Hindlimb muscle (tissue), 1 donor: ENCODE measurements at regions not wholly inside any gene's neighbourhood (a gene's known extent, or its start where the extent isn't known, plus 50 kb on each side); places are given as distances from the start of the nearest gene placed in this dataset.
"Not testable (repeated sequence)": the region's sequence is repeated elsewhere in the genome, so short reads cannot be mapped to it uniquely, and the experiment has no call there.

Experiments used
- DNase-seq: peaks from one replicate; pipeline ENCODE4 v3.0.0-alpha.2; 2013

DNA sequence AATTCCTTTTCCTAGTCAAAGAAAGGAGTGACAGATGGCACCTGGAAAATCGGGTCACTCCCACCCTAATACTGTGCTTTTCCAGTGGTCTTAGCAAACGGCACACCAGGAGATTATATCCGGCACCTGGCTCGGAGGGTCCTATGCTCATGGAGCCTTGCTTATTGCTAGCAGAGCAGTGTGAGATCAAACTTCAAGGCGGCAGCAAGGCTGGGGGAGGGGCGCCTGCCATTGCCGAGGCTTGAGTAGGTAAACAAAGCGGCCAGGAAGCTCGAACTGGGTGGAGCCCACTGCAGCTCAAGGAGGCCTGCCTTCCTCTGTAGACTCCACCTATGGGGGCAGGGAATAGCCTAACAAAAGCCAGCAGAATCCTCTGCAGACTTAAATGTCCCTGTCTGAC lies 171.4 kb upstream of the AGR3 start:
- DNase-seq: not testable (repeated sequence)

DNA sequence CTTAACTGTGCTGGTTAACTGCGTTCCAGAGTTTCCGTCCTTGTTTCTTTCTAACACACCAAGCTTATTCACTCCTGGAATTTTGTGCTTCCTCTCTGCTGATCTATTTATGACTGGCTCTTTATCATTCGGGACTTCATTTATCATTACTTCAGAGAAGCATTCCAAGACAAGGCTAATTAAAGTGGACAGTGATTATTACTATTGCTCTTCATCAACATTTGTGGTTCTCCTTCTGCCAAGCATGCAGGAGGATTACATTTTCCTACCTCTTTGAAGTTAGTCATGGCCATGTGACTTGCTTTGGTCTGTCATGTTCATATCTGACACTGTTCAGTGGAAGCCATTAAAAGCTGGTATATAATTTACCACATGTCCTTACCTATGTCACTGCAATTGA lies 172.4 kb upstream of the AGR3 start:
- no peak for DNase-seq

DNA sequence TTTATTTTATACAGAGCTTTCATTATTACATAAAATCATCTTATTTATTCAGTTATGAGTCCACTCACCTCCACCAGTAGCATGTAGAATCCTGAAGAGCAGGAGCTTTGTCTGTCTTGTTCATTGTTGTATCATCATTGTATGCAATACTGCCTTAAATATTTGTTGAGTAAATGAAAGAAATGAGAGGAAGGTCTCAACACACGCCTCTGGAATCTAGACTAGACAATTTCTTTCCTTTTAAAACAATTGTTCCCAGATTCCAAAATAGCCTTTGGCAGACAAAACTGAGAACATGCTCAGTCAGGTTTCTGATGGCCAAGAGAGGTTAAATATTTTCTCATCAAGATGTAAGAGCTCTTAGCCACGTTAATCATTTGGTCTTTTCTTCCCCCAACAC lies 173.1 kb upstream of the AGR3 start:
- DNase-seq: no peak

DNA sequence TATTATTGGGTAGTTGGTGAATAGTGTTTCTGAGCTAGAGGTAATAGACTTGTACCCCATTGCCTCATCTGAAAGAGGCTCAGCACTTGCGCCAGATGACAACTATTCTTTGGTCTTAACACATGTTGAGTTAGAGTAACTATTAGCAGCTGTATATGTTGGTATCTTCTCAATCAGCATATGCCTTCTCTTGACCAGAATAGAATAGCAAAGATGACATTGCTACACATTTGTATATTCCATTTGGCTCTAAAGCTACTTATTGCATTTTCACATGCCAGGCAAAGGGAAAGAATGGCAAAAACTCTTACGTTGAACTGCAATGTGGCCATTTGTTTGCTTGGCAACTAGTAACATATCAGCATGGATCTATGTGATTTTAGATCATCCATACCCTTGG lies 173.8 kb upstream of the AGR3 start:
- DNase-seq: no peak

DNA sequence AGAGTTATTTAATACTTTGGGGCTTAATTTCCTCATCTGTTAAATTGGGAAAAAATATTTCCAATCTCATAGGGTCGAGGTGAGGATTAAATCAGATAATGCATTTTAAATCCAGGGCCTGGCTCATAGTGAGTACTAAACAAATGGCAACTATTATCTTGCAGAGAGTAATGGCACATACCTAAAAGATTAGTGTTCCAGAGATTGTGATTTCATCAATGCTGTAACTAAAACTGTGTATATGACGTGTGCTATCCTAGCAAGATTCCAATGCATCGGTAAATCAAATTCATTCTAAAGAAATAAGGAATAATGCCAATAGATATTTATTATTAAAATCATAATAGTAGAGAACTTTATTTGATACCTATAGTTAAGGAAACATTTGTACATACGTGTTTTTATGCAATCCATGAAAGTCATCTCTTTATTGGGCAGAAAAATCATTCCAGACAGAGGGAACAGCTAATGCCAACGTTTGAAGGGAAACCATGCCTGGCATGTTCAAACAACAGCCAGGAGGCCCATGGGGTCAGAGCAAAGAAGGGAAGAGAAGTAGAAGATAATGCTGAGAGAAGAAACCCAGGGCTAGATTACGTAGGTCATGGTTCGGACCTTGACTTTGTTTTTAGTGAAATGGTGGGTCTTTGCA lies 174.8 kb upstream of the AGR3 start:
- no peak for DNase-seq

DNA sequence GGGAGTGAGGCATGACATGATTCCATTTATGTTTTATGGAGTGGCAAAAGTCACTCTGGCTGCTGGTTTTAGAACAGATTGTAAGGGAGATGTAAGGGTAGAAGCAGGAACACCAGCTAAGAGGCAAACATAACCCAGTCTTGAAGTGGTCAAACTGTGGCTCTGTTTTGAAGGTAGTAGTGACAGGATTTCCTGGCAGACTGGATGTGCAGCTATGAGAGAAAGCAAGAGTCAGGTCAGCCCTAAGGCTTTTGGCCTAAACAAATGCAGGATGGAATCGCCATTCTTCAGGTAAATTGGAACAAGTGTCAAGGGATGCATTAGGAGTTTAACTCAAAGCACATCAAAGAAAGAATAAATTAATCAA lies 175.3 kb upstream of the AGR3 start:
- DNase-seq: no peak

DNA sequence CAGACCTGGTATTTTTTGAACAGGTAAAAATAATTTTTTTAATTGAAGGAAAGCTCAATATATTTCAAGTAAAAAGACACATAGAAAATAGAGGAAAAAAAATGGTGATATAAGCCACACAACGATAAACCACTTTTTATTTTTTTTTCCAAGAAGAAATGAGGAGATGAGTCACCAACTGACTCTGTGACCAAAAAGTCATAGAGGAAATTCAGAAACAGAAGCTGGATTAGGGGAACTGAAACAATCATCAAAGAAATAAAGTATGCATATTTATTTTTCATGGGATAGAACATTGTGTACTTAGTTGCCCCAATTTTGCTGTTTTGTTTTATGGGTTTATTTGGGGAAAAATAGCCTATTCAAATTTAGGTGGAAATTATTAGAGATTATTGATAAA lies 176.8 kb upstream of the AGR3 start:
- no peak for DNase-seq

DNA sequence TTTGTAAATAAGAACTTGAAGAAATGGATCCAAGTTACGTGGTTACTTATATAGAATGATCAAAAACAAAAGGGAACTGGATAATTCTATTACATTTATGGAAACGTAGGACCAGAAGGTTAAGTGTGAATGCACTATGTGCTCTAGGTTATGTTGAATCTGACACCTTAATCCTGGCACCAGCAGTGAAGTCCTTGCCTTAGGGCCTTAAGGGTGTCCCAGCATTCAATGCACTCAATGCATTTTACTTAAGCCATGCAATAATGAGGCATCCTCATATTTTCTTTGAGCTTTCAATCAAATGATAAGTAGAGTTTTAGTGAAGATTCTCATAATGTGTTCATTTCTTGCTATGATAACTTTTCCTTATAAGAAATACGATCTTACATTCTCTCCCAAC lies 178.3 kb upstream of the AGR3 start:
- no peak for DNase-seq

DNA sequence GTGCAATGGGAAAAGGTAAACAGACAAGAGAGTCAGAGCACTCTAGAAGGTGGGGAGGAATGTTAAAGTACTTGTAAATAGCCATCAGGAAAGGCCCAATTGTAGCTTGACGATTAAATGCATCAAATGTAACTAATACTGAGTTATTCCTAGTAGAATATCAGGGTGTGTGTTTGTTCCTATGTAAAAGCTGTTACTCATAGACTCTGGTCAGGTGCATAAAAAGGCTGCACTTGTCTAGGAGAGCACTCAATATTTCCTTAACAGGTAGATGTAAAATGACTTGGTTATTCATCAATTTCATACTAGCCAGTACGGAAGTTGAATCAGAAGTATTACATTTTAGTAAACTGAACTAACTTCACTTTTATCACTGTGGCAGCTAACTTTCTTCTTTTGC lies 179.7 kb upstream of the AGR3 start:
- no peak for DNase-seq

DNA sequence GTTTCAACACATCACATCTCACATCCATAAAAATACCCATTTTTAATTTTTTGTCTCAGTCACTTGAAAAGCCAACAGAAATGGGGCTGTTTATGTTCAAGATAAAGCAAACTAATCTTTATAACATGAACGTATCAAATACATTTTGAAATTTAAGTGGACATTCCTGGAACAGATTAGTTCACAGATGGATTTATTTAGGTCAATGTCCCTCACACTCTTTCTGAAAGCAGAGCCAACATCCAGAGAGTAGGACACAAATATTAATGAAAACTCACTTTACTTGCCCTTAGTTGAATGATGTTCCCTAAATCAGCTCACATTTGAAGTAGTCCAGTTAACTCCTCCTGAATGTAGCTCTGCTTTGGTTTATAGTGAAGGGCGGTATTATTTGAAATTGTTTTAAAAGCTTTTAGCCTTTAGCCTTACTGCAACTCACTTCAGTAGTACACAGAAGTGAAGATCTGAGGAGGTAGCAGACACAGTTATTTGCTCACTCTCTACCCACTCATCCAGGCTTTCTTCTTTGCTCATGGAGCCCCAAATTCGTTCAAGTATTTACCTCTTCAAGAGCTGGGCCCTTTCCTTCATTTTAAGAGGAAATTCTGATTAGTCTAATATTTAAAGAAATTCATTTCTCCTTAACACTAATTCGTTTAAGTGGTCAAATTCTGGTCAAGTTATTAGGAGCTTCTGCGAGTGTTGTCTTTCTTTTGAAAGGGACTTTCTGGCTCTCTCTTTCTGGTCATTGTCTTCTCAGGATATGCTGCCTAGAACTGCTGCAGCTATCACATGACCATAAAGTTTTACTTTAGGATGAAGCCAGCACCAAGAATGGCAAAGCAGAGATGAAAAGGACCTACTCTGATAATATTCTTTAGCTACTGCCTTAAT lies 180.6 kb upstream of the AGR3 start:
- no peak for DNase-seq

DNA sequence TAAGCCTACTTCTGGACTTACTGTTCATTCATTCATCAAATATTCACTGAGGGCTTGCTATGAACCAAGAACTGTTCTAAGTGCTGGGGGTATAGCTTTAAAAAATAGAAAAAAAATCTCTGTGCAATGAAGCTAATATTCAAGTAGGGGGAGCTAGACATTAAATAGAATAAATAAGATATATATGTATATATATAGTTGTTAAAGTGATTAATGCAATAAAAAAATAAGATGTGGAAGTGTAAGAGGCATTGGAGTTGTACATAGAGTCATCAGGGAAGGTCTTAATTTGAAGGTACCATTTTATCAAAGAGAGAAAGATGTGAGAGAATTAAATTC lies 181.2 kb upstream of the AGR3 start:
- DNase-seq: no peak

DNA sequence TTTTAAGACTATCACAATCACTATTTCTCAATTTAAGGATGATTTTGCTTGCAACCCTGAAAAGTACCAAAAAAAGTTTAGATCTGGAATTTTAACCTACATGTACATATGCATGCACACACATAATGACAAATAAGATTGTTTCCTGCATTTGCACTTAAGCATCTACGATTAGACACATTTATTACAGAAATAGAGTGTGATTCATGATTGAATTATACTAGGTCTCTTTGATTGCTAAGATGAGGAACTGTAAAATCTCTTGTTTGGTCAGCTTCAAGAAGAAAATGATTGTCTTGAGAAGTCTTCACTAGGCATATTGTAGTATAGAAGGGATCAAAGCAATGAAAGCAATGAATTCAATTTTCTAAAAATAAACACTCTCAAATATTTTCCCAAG lies 185.9 kb upstream of the AGR3 start:
- DNase-seq: no peak

DNA sequence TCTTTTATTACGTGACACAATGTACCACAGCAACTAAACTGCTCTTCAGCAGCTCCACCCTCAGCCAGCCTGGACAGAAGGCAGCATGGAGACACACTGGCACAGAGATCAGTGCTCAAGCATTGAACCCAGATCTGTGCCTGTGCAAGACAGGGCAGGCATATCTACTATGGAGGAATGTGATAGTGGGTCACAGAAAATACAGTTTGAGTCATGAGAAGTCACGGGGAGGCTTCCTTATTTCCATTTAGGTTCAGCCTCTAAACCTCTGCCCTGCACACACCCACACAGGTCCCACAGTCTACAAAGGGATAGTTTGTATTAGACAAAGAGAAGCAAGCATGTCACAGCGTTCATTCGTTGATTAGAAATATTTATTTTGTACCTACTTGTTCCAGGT lies 187.4 kb upstream of the AGR3 start:
- no peak for DNase-seq

DNA sequence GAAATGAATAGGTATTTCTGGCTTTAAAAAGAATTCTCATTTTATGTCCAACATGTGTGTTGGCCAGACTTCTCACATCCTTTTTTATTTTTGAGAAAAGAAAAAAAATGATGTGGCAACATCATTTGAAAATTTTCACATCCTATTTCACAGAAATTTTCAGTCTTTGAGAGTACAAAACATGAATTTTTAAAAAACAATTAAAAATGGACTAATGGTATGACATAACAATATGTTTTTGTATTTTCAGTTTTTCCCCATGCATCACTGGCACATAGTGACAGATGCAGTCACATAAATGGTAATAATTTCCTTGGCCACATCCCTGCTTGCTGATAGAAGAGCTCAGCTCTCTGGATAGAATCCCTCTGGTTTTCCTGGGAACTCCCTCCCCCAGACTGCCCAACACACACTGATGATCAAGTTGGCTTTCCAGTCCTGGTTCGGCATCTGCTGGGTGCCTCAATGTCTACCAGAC lies 188.5 kb upstream of the AGR3 start:
- DNase-seq: no peak

DNA sequence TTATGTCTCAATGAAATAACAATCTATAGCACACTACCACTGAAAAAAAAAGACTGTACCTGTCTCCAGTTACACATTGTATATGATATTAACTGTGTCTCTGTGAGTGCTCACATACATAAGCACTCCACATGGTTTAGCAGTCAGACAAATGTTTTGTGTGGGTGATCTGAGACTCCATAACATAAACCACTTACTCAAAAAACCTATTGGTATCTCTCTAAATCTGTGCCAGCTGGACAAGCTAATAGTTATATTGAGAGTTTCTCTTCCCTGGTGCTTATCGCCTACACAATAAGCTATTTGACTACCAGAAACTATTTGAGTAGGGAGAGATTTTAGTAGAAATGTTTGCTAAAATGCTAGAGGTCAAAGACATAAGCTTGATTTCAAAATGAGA lies 190.1 kb upstream of the AGR3 start:
- DNase-seq: no peak

DNA sequence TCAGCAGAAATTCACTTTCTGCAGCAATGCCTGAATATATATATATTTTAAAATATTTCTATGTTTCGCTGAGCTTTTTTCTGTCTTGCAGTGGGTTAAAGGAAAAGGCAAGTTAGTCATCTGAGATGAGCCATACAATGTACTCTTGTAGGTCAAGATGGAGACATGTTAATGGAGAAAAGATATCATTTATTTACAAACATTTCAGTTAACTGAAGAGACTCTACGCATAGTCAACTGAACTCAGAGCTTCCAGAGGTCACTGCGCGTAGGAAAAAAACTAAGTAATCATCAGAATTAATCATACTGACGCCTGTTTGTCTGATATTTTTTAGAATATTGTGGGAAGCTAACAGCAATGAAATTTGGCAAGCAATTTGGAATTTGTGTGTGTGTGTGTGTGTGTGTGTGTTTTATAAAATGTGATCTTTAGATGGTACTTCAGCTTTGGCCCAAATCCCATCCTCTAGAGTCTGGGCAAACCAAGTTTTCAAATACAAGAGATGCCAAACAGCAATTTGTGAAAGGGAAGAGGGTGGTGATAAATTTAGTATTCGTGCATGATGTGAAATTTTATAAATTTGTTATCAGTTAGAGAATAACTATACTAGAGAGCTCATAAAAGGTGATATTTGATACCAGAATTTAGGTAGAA lies 193.9 kb upstream of the AGR3 start:
- DNase-seq: no peak

DNA sequence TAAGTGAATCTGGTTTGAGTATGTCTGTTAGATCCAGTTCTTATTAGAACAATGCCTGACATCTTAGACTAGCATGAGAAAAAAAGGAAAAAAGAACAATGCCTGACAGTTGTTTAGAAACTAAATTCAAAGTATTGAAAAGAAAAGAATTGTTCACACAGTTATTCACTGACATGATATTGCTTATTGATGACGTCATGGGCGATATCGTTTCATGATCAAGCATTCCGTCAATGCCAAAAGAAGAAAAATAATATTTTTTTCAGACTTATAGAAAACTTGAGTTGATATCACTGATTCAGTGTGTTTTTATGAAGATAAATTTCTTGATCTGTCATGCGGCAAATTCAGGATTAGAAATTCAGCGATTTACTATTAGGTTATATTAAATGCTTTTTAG lies 196.5 kb upstream of the AGR3 start:
- DNase-seq: no peak

DNA sequence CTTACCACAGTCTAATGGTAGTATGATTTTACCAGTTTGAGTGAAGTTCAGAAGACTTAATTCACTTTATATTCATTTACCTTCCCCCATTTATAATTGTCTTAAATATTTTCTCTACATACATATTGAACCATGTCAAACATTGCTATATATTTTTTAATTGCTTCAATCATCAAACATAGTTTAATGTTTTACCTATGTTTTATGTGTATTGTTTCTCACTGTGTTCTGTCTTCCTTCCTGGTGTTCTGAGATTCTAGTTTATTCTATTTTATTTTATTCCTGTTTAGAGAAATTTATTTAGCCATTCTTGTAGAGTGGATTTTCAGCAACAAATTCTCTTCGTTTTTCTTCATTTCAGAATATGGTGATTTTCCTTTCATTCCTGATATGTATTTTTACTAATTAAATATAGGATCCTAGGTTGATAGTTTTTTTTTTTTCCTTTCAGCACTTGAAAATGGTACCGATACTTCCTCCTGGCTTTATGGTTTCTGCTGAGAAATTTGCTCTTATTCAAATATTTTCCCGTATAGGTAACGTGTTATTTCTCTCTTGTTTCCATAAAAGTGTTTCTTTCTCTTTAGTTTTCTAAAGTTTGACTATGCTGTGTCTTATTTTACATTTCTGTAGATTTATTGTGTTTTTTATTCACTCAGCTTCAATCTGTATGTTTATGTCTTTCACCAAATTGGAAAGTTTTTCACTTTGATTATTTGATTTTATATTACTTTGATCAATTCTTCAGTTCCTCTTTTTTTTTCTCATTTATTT lies 201.8 kb upstream of the AGR3 start:
- DNase-seq: no peak

DNA sequence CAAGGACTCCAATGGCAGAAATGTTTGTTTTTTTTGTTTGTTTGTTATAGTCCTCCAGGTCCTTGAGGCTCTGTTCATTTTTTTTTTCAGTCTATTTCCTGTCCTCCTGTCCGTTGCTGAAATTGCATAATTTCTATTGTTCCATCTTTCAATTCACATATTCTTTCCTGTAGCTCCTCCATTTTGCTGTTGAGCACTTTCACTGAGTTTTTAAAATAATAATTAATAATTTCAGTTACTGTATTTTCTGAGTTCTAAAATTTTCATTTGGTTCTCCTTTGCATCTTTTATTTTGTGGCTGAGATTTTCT lies 202.3 kb upstream of the AGR3 start:
- DNase-seq: no peak

DNA sequence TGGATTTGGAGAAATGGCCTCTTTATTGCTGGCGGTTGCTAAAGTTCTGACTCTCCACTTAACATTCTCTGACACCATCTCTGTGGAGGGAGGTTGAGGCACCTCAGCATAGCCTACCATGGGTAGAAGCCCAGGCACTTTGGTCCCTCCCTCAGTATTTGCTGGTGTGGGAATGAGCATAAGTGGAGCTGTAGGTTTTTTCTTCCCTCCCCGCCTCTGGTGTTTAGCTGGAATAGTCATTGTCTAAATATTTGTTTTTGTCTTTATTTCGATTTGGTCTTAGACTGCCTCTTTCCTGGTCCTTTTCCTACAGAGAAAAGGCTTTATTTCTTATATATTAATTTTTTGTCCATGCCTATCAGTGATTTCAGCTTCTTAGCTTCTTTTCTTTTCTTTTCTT lies 203.4 kb upstream of the AGR3 start:
- no peak for DNase-seq

DNA sequence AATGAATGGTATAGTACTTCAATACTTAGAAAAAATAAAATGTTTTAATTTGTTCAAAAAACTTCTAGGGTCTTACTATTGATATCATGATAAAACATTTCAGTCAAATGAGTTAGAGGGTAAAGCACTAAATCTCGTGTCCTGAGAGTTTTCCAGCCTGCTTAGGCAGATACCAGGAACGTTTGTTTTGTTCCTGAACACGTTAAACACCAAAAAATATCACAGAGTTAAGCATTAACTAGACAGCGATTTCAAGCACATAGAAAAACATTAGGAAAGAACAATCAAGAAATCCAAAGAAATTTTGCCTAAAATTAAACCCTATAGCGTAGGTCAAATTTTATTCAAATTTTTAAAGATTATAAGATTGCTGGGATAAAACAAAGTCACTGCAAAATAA lies 204.6 kb upstream of the AGR3 start:
- DNase-seq: no peak

DNA sequence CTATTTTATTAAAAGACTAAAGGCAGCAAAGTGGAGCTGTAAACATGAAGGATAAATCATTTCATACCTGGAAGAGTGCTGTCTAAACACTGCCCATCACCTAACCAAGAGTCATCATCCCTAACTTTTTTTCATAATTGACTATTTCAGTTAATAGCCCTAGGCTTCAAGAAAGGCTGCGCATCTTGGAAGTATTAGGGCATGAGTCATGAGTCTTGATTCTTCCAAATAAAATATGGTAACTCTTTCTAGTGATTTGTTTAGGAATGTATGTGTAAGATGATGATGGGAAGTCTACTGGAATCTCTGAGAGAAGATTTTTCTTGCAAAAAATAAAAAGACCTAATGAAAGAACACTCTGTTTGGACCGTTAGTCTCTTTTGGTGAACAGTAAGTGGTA lies 207.7 kb upstream of the AHR start:
- DNase-seq: no peak

DNA sequence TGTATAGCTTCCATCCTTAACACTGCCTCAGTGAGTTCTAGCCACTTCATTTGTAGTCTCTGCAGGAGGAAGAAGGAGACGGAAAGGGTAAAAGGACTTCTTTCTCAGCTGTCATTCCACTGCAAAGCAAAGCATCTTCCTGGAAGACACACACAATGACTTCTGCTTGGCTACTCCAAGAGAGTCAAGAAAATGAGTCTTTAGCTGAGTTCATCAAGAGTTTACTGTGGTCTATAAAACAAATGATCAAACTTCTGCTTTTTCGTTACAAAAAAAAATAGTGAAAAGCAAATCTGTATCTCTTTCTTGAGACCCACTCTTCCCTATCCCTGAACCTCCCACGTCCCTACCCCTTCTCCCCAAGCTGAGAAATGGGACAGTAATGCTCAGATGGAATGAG lies 205.0 kb upstream of the AHR start:
- no peak for DNase-seq
